HCT116 (cell line): ENCODE measurements at regions not wholly inside any gene's neighbourhood (a gene's known extent, or its start where the extent isn't known, plus 50 kb on each side); places are given as distances from the start of the nearest gene placed in this dataset.

Experiments used
- ATAC-seq: fragments of 200-7000 bp; cut with Tn5 transposase; 2 replicates; pipeline ENCODE4 v1.9.1; 2020; ENCODE audit warnings: mild to moderate bottlenecking, moderate library complexity
- BruUV-seq: library from RNA; stranded (reverse); fragments of 400-500 nt; replicated peaks from 2 replicates; lab custom pipeline; 2021; lab: Mats Ljungman, UMichigan
- CTCF ChIA-PET: fragments of 300-600 bp; sonication (Branson Sonifier 250); formaldehyde crosslinking; loops from one replicate; lab custom pipeline; 2021; ENCODE audit warnings: antibody characterized with exemption; lab: Charles Lee
- POLR2A ChIA-PET: fragments of 300-600, 350-600 bp; sonication (Branson Sonifier 250); formaldehyde crosslinking; loops from one replicate; lab custom pipeline; 2021; ENCODE audit warnings: antibody characterized with exemption; lab: Charles Lee
- RAD21 ChIA-PET, 2 experiments: fragments of 300-600 bp; sonication (Branson Sonifier 250); formaldehyde crosslinking; loops; one replicate each; lab custom pipeline; 2023; ENCODE audit warnings: low total read pairs in 2 of 2; ENCODE audit not compliant: uncharacterized antibody in 2 of 2, unreplicated experiment in 2 of 2, low non-redundant PET in 1 of 2; lab: Charles Lee
- DNase-seq: peaks from one replicate; pipeline ENCODE4 v3.0.0-alpha.2; 2010; ENCODE audit warnings: low read depth, low spot score
- H2AFZ ChIP-seq: fragments of 200-600 bp; shearing (Covaris generic), sonication (generic); 2 replicates; pipeline ENCODE4 v1.6.1; 2017; ENCODE audit warnings: low read depth, mixed run types, mixed read lengths, antibody characterized with exemption, low read length; ENCODE audit not compliant: poor library complexity, severe bottlenecking
- H3K27ac ChIP-seq: 2 replicates; pipeline ENCODE4 v1.5.1; 2012; ENCODE audit warnings: low read depth, low read length
- H3K27me3 ChIP-seq: fragments of 200-600 bp; sonication (generic); 2 replicates; pipeline ENCODE4 v1.6.1; 2016; ENCODE audit warnings: mixed run types, low read length, mixed read lengths; ENCODE audit not compliant: insufficient read depth
- H3K36me3 ChIP-seq, 2 experiments: fragments of 200-500 bp in 1 of 2; fragments of 200-600 bp in 1 of 2; sonication (Bioruptor generic) in 1 of 2; sonication (generic) in 1 of 2; 2 replicates each; pipeline versions ENCODE4 v1.5.1 to v1.6.1; 2014 to 2016; ENCODE audit warnings: low read length in 2 of 2, inconsistent platforms in 1 of 2, mixed read lengths in 1 of 2, mixed run types in 1 of 2; ENCODE audit not compliant: insufficient read depth in 2 of 2, control insufficient read depth in 1 of 2
- H3K4me1 ChIP-seq, 2 experiments: fragments of 200-600 bp in 1 of 2; sonication (generic) in 1 of 2; 2 replicates each; pipeline versions ENCODE4 v1.5.1 to v1.6.1; 2012 to 2017; ENCODE audit warnings: low read length in 2 of 2, inconsistent platforms in 1 of 2, mild to moderate bottlenecking in 1 of 2, mixed read lengths in 1 of 2, mixed run types in 1 of 2, moderate library complexity in 1 of 2; ENCODE audit not compliant: insufficient read depth in 2 of 2, control insufficient read depth in 1 of 2
- H3K4me2 ChIP-seq: fragments of 200-600 bp; sonication (generic); 2 replicates; pipeline ENCODE4 v1.6.1; 2017; ENCODE audit warnings: mixed run types, low read length, mixed read lengths
- H3K4me3 ChIP-seq, 2 experiments: fragments of 200-600 bp in 1 of 2; sonication (generic) in 1 of 2; replicated peaks in 1 of 2; 2 replicates each; pipeline ENCODE4 v1.5.1; 2011 to 2016; ENCODE audit warnings: low read length in 2 of 2, control low read depth in 1 of 2, low read depth in 1 of 2, mild to moderate bottlenecking in 1 of 2, mixed read lengths in 1 of 2, mixed run types in 1 of 2
- H3K79me2 ChIP-seq: fragments of 200-600 bp; sonication (generic); 2 replicates; pipeline ENCODE4 v1.6.1; 2017; ENCODE audit warnings: mild to moderate bottlenecking, mixed run types, low read length, moderate library complexity, mixed read lengths; ENCODE audit not compliant: insufficient read depth
- H3K9ac ChIP-seq: fragments of 200-600 bp; sonication (generic); 2 replicates; pipeline ENCODE4 v1.6.1; 2016; ENCODE audit warnings: low read length, mixed read lengths
- H3K9me2 ChIP-seq: fragments of 200-600 bp; sonication (generic), shearing (Covaris generic); 2 replicates; pipeline ENCODE4 v1.6.1; 2017; ENCODE audit warnings: mixed run types, mild to moderate bottlenecking, moderate library complexity; ENCODE audit not compliant: insufficient read depth
- H3K9me3 ChIP-seq, 2 experiments: fragments of 200-500 bp in 1 of 2; fragments of 200-600 bp in 1 of 2; sonication (Bioruptor generic) in 1 of 2; sonication (generic) in 1 of 2; 2 replicates each; pipeline ENCODE4 v1.6.1; 2014 to 2017; ENCODE audit warnings: low read length in 2 of 2, mixed read lengths in 2 of 2, inconsistent platforms in 1 of 2, low read depth in 1 of 2, mild to moderate bottlenecking in 1 of 2, mixed run types in 1 of 2, moderate library complexity in 1 of 2; ENCODE audit not compliant: control insufficient read depth in 1 of 2, insufficient read depth in 1 of 2
- H4K20me1 ChIP-seq: fragments of 200-600 bp; sonication (generic), shearing (Covaris generic); 2 replicates; pipeline ENCODE4 v1.6.1; 2017; ENCODE audit warnings: mixed run types, mild to moderate bottlenecking, moderate library complexity; ENCODE audit not compliant: insufficient read depth
- CBX3 ChIP-seq: IDR thresholded peaks from 2 replicates; pipeline ENCODE4 v1.6.1; 2012; ENCODE audit warnings: low read depth
- CEBPB ChIP-seq: IDR thresholded peaks from 2 replicates; pipeline ENCODE4 v1.6.1; 2012; ENCODE audit warnings: low read depth
- ELF1 ChIP-seq: IDR thresholded peaks from 2 replicates; pipeline ENCODE4 v1.6.1; 2012; ENCODE audit warnings: low read depth, borderline replicate concordance
- EZH2 ChIP-seq: fragments of 200-600 bp; sonication (generic); IDR thresholded peaks from 2 replicates; pipeline ENCODE4 v1.6.1; 2017; ENCODE audit warnings: antibody characterized with exemption, mixed run types
- EZH2phosphoT487 ChIP-seq: fragments of 200-600 bp; IDR thresholded peaks from 2 replicates; pipeline ENCODE4 v1.6.1; 2018; ENCODE audit warnings: antibody characterized with exemption, borderline replicate concordance
- FOSL1 ChIP-seq: IDR thresholded peaks from 2 replicates; pipeline ENCODE4 v1.6.1; 2012; ENCODE audit warnings: low read depth
- JUND ChIP-seq: IDR thresholded peaks from 2 replicates; pipeline ENCODE4 v1.6.1; 2012
- MAX ChIP-seq: IDR thresholded peaks from 2 replicates; pipeline ENCODE4 v1.6.1; 2012
- REST ChIP-seq: IDR thresholded peaks from 2 replicates; pipeline ENCODE4 v1.6.1; 2012; ENCODE audit warnings: low read depth
- SIN3A ChIP-seq: IDR thresholded peaks from 2 replicates; pipeline ENCODE4 v1.6.1; 2012; ENCODE audit warnings: low read depth
- SP1 ChIP-seq: IDR thresholded peaks from 2 replicates; pipeline ENCODE4 v1.6.1; 2012; ENCODE audit warnings: low read depth
- SRF ChIP-seq: IDR thresholded peaks from 2 replicates; pipeline ENCODE4 v1.6.1; 2012; ENCODE audit warnings: low read depth
- YY1 ChIP-seq: IDR thresholded peaks from 2 replicates; pipeline ENCODE4 v1.6.1; 2011; ENCODE audit warnings: low read length, low read depth, moderate library complexity, mild to moderate bottlenecking; ENCODE audit not compliant: insufficient replicate concordance; ENCODE audit errors: extremely low read depth
- ZBTB33 ChIP-seq: IDR thresholded peaks from 2 replicates; pipeline ENCODE4 v1.6.1; 2011; ENCODE audit warnings: mild to moderate bottlenecking, low read length, moderate library complexity; ENCODE audit not compliant: insufficient replicate concordance; ENCODE audit errors: extremely low read depth
- ZFX ChIP-seq: fragments of 450-650 bp; IDR thresholded peaks from 2 replicates; pipeline ENCODE4 v1.6.1; 2017
- ZNF274 ChIP-seq: fragments of 200-500 bp; sonication (Bioruptor generic); IDR thresholded peaks from 2 replicates; pipeline ENCODE4 v1.6.1; 2014; ENCODE audit warnings: mild to moderate bottlenecking, low read depth, low read length, inconsistent platforms
- intact Hi-C: fragments of 100-400 bp; cut with micrococcal nuclease; formaldehyde crosslinking; loops from 2 replicates; pipeline ENCODE4 v1.10.0; 2022

- H3K4me2 ChIP-seq, result no peak overlapping the region
- intact Hi-C loops, result no loop called here
- no peaks in the 10 kb centered on the region for H4K20me1 ChIP-seq
- H3K9ac ChIP-seq, result no peak overlapping the region
- BruUV-seq, result no TSS peak
- H2AFZ ChIP-seq, result no peak overlapping the region
- no peaks in the 10 kb centered on the region for H3K9me2 ChIP-seq
- no peak for ATAC-seq
- no peak for DNase-seq
- no peaks in the 10 kb centered on the region; a peak in 1 of 4 replicates for H3K9me3 ChIP-seq
- CTCF ChIA-PET, result no interaction called here
- H3K4me3 ChIP-seq, result no peak overlapping the region
- H3K4me1 ChIP-seq, result no peaks in the 10 kb centered on the region
- H3K36me3 ChIP-seq, result no peaks in the 10 kb centered on the region
- RAD21 ChIA-PET, result no interaction called here
- H3K27ac ChIP-seq, result no peak overlapping the region
- H3K79me2 ChIP-seq, result no peaks in the 10 kb centered on the region
- no peaks in the 10 kb centered on the region for H3K27me3 ChIP-seq
- TF ChIP-seq SIN3A, result no peak
- TF ChIP-seq REST, result no peak
- no peak for TF ChIP-seq FOSL1
- no peak for TF ChIP-seq EZH2
- no peak for TF ChIP-seq CEBPB
- TF ChIP-seq EZH2phosphoT487, result no peak
- TF ChIP-seq JUND, result no peak
- no peak for TF ChIP-seq ZBTB33
- TF ChIP-seq YY1, result no peak
- no peak for TF ChIP-seq SP1
- TF ChIP-seq SRF, result no peak
- no peak for TF ChIP-seq ZNF274
- TF ChIP-seq MAX, result no peak
- no peak for TF ChIP-seq ZFX
- no peak for TF ChIP-seq ELF1
- TF ChIP-seq CBX3, result no peak
- TF ChIP-seq, all 23 proteins: peak for 0
- POLR2A ChIA-PET, result no interaction called here
These were observed 261.0 kb upstream of the GRIN3A start for GRCh38 chr9:101999441-101999840.
